DND-41 (cell line): ENCODE measurements at regions not wholly inside any gene's neighbourhood (a gene's known extent, or its start where the extent isn't known, plus 50 kb on each side); places are given as distances from the start of the nearest gene placed in this dataset.

Experiments used
- CTCF ChIP-seq: IDR thresholded peaks from 2 replicates; pipeline ENCODE4 v1.5.1; 2012; ENCODE audit warnings: borderline replicate concordance, low read length, moderate library complexity, mild to moderate bottlenecking; ENCODE audit not compliant: poor library complexity, severe bottlenecking; ENCODE audit errors: extremely low read depth
- EZH2 ChIP-seq: IDR thresholded peaks from 3 replicates; pipeline ENCODE4 v1.6.1; 2012; ENCODE audit warnings: borderline replicate concordance, low read depth, mild to moderate bottlenecking, moderate library complexity, low read length, inconsistent platforms; ENCODE audit not compliant: severe bottlenecking

- TF ChIP-seq CTCF (no peak), EZH2 (no peak)
These were observed 209.9 kb downstream of the CPE start for GRCh38 chr4:165588534-165589315.
